Right cardiac atrium (tissue), 5 donors: ENCODE measurements at regions not wholly inside any gene's neighbourhood (a gene's known extent, or its start where the extent isn't known, plus 50 kb on each side); places are given as distances from the start of the nearest gene placed in this dataset.

Experiments
- ATAC-seq, 2 donors: fragments of 200-7000 bp; cut with Tn5 transposase; one replicate each; pipeline versions ENCODE4 v1.8.0 to v1.9.1; 2020; ENCODE audit warnings: moderate library complexity in 2 of 2, mild to moderate bottlenecking in 1 of 2
- DNase-seq, 3 donors: peaks; one replicate each; pipeline ENCODE4 v3.0.0-alpha.2; 2020
- H3K27ac ChIP-seq: one replicate; pipeline ENCODE4 v1.5.1; 2013; ENCODE audit warnings: mild to moderate bottlenecking, low read length, control low read depth, moderate library complexity
- H3K27me3 ChIP-seq: one replicate; pipeline ENCODE4 v1.6.1; 2013; ENCODE audit not compliant: control insufficient read depth, insufficient read depth
- H3K4me1 ChIP-seq: one replicate; pipeline ENCODE4 v1.6.1; 2013; ENCODE audit warnings: low read length; ENCODE audit not compliant: control insufficient read depth, insufficient read depth
- H3K4me3 ChIP-seq: one replicate; pipeline ENCODE4 v1.5.1; 2013; ENCODE audit warnings: low read length, control low read depth
- H3K9me3 ChIP-seq: one replicate; pipeline ENCODE4 v1.6.1; 2013; ENCODE audit warnings: low read length; ENCODE audit not compliant: control insufficient read depth
- WGBS: extraction: QIAGEN DNeasy Blood & Tissue Kit; methylation state at CpG from one replicate; pipeline ENCODE4 v1.1.7; 2013; 5-methylcytosine and 5-hydroxymethylcytosine counted together
- intact Hi-C, 4 donors: fragments of 100-400 bp; cut with DNase I; formaldehyde crosslinking; loops; one replicate each; pipeline versions ENCODE4 v1.11.0 to v1.14.0; 2022 to 2023
- donor health status: healthy with polysubstance abuse.
- donor health status: DM: no; HTN: yes; CAD: no.
- donor health status: DM: no; HTN: no; CAD: no.
- donor health status: DM: no; HTN: yes; CAD: no; lungs with severe emphysema.
- donor health status: DM: yes; HTN: yes; CAD: no.

DNA sequence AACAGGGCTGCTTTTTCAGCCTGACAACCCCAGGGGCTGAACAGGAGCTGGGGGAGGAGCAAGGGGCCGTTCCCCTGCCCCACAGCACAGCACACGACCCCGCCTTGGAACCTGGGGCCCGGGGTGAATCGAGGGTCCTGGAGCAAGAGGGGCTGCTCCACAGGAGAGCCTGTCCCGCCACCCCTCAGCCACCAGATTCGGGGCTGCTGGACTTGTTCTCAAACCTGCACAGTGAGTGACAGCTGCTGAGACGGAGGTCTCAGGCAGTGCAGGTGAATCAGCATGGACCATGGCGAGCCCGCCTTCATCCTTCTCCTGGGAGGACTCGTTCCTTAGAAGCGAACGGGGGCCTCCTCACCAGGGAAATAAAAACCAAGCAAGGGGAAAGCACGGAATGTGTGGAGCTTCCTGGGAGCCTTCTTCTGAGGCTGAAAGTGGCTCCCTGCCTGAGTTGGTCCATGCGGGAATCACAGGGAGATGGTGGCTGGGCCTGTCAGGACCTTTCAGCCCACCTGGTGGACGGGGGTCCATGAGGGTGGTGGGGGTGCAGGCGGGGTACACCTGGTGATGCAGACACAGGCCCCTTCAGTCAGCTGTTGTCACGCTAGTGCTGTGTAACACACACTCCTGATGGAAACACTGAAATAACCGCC is 125.4 kb downstream of the SIK1 start:
- ATAC-seq = no peak
- Histone ChIP-seq H3K9me3 (no peaks in the 10 kb centered on the region), H3K4me1 (no peaks in the 10 kb centered on the region), H3K27ac (no peak overlapping the region), H3K27me3 (no peaks in the 10 kb centered on the region), H3K4me3 (no peak overlapping the region)
- WGBS = 91% methylated on average over 19 of the region's 19 CpGs
- intact Hi-C loops = no loop called here
- DNase-seq = peak; percentile 9 to 54 (median 36)

- no peaks in the 10 kb centered on the region for H3K4me1 ChIP-seq
- H3K9me3 ChIP-seq = no peaks in the 10 kb centered on the region
- H3K27me3 ChIP-seq = no peaks in the 10 kb centered on the region
- peak; percentile 74 to 87 (median 81) for DNase-seq
- H3K4me3 ChIP-seq = no peak overlapping the region
- no peak overlapping the region for H3K27ac ChIP-seq
- WGBS = 71% methylated on average over 42 of the region's 42 CpGs
- ATAC-seq = peak; percentile 50 to 53
- intact Hi-C loops = no loop called here
Measured at GRCh38 chr21:43300496-43301408, 126.2 kb downstream of the SIK1 start.

DNA sequence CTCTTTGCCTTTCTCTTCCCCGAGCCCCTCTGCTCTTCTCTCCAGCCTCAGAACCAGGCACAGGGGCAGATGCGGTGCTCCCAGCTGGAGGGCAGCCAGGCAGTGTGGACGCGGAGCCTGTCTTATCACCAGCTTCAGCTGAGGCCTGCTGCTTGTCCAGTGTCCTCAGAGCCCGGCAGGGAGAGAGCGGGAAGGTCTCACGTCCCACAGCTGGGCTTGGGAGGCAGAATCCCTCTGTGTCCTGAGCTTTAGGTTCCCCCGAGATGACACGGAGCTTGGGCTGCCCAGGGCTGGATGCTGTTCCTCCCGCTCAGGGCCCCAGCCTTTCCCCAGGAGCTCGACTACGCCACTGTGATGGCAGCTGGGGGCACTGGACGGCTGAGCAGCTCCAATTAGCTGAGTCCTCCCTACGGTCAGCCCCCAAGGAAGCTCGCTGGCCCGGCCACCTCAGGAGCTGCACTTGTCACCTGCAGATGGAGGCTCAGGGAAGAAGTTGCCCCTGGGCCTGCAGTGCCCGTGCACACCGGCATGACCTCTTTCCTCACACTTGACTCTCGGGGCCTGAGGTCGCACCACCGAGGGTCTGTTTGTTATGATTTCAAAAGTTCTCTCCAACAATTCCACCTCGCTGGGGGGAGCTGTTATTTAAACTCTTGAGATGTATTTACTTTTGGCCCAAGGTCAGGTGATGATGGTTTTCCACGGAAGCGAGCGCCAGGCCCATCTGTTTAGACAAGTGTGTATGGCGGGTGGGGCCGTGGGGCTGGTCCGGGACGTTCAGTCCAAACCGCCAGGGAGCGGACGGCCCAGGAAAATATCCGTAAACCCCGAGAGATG is 127.3 kb downstream of the SIK1 start:
- 55% methylated on average over 34 of the region's 34 CpGs for WGBS
- H3K9me3 ChIP-seq = peaks cover 2% of the 10 kb centered on the region
- no peaks in the 10 kb centered on the region for H3K27me3 ChIP-seq
- peak; percentile 72 to 86 (median 74) for DNase-seq
- peak; percentile 46 to 78 for ATAC-seq
- H3K4me1 ChIP-seq = no peaks in the 10 kb centered on the region
- H3K27ac ChIP-seq = no peak overlapping the region
- H3K4me3 ChIP-seq = no peak overlapping the region
- intact Hi-C loops = no loop called here

DNA sequence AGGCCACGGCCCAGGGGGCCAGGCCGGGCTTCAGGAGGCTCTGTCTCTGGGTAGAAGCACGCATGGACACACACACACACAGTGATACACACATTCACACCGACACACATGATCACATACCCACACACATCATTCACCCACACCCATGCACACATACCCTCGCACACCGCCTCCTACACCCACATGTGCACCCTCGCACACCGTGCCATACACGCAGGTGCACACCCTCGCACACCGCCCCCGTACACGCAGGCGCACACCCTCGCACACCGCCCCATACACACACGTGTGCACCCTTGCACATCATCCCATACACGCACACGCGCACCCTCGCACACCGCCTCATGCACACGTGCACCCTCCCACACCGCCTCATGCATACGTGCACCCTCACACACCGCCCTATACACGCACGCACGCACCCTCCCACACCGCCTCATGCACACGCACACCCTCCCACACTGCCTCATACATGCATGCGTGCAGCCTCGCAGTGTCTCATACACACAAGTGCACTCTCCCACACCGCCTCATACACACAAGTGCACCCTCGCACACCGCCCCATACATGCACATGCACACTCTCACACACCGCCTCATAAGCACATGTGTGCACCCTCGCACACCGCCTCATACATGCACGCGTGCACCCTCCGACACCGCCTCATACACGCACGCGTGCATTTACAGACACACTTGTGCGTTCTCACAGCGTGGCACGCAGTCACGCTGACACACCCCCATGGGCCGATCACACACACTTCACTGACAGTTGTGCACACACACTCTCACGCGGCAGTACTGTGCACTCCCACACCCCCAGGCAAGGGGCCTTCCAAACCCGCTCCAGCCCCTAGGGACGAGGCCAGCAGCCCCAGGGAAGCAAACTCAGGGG is 128.1 kb downstream of the SIK1 start:
- H3K27ac ChIP-seq = no peak overlapping the region
- DNase-seq = peak; percentile 12 to 50 (median 33)
- no peak for ATAC-seq
- no peak overlapping the region for H3K4me3 ChIP-seq
- H3K9me3 ChIP-seq = peaks cover 2% of the 10 kb centered on the region
- no peaks in the 10 kb centered on the region for H3K4me1 ChIP-seq
- intact Hi-C loops = no loop called here
- no peaks in the 10 kb centered on the region for H3K27me3 ChIP-seq
- 94% methylated on average over 55 of the region's 55 CpGs for WGBS

DNA sequence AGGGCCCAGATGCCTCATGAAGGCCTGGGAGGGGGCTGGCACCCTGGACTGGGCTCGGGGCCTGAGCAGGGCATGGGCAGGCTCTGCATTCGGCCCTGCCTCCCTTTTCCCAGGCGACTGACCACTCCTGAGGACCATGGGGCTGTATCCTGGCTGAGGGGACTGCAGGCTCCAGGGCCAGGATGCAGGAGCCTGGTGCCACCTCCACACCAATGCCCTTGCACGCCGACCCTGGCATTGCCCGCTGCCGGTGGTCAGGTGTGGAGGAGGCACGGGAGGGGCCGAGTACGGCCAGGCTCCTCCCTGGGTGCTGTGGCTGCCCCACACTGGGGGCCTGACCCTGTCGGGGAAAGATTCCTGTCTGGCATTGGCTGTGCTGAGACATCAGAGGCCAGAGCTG is 128.9 kb downstream of the SIK1 start:
- H3K27ac ChIP-seq = no peak overlapping the region
- intact Hi-C loops = no loop called here
- ATAC-seq = no peak
- H3K4me1 ChIP-seq = no peaks in the 10 kb centered on the region
- peaks cover 2% of the 10 kb centered on the region for H3K9me3 ChIP-seq
- H3K27me3 ChIP-seq = no peaks in the 10 kb centered on the region
- 84% methylated on average over 11 of the region's 11 CpGs for WGBS
- H3K4me3 ChIP-seq = no peak overlapping the region
- peak; percentile 5 to 35 (median 26) for DNase-seq

GRCh38 chr21:43297391-43297981 is 128.7 kb downstream of the CRYAA start:
- Histone ChIP-seq H3K4me1 (no peaks in the 10 kb centered on the region), H3K27me3 (no peaks in the 10 kb centered on the region), H3K9me3 (peaks cover 2% of the 10 kb centered on the region), H3K4me3 (no peak overlapping the region), H3K27ac (no peak overlapping the region)
- intact Hi-C loops = no loop called here
- DNase-seq (peak; percentile 11 to 40 (median 30)), ATAC-seq (no peak)
- 91% methylated on average over 18 of the region's 18 CpGs for WGBS

DNA sequence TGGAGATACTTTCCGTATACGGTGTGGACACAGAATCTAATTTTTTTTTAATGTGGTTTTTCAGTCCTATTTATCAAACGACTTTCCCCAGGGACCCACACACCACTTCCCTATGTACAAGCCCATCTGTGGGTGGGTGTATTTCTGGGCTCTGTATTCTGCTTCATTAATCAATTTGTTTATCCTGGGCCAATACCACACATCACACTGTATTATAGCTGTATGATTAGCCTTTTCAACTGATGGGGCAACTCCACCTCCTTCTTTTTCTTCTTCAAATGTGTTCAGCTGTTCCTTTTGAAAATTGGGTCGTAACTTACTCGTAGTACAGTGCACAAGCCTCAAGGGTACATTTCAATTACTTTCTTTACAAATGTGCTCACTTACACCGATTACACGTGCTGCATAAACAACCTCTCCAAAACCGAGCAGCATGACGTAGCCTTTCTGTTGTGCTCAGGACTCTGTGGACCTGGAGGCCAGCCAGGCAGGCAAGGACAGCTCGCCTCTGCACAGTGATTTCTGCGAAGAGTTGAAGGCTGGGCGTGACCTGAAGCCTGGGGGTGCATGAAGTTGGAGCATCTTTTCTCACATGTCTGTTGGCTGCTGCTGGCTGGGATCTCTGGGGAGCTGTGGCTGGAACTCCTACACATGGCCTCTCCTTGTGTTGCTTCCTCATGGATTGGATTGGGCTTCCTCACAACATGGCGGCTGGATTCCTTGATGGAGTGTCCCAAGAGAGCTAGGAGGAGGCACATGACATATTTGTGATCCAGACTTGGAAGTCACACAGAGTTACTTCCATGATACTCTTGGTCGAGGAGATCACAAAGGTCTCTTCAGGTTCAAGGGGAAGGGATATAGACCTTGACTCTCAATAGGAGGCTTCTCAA is 126.5 kb downstream of the CRYAA start:
- H3K4me3 ChIP-seq = no peak overlapping the region
- DNase-seq = peak; percentile 6 to 48 (median 7)
- no peaks in the 10 kb centered on the region for H3K27me3 ChIP-seq
- H3K27ac ChIP-seq = no peak overlapping the region
- H3K4me1 ChIP-seq = no peaks in the 10 kb centered on the region
- ATAC-seq = no peak
- H3K9me3 ChIP-seq = peaks cover 2% of the 10 kb centered on the region
- intact Hi-C loops = no loop called here
- WGBS = 79% methylated on average over 14 of the region's 14 CpGs

DNA sequence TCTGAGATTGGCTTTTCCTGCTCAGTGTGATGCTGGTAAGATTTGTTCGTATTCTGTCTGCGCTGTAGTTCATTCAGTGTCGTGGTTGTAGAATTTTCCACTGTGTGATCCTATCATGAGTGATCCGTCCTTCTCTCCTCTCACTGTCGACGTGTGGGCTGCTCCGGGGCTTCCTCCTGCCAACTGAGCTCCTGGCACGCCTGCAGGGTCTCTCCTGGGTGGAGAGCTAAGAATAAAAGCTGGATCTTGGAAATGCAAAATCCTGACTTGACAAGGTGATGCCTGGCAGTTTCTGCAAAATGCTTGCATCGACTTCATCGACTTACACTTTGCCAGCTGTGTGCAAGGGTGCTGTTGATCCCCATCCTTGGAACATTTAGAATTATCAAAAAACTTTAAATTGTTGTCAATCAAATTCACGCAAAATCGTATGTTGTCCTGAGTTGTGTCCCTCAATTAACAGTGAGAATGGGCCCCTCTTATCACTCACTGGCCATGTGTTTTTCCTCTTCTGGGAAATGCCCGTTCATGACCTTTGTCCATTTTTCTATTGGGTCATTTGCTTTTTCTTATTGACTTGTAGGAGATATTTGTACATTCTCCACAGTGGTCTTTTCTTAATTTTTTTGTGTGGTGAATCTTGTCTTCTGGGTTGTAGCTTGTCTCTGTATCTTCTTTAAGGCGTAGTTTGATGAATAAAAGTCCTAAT is 125.5 kb downstream of the CRYAA start:
- no peaks in the 10 kb centered on the region for H3K4me1 ChIP-seq
- intact Hi-C loops = no loop called here
- no peak overlapping the region for H3K4me3 ChIP-seq
- H3K27me3 ChIP-seq = no peaks in the 10 kb centered on the region
- H3K9me3 ChIP-seq = peaks cover 2% of the 10 kb centered on the region
- WGBS = 39% methylated on average over 14 of the region's 14 CpGs
- peak; percentile 18 to 74 (median 72) for DNase-seq
- H3K27ac ChIP-seq = no peak overlapping the region
- peak; percentile 68 to 82 for ATAC-seq

DNA sequence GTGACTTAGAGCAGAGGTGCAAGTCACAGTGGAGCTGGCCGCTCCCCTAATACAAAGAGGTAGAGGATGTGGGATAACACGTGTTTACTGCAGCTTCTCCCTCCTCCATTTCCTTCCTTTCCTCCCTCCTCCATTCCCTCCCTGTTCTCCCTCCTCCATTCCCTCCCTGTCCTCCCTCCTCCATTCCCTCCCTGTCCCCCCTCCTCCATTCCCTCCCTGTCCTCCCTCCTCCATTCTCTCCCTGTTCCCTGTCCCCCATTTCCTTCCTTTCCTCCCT is 124.0 kb downstream of the CRYAA start:
- Histone ChIP-seq H3K27ac (no peak overlapping the region), H3K4me3 (no peak overlapping the region), H3K4me1 (no peaks in the 10 kb centered on the region), H3K9me3 (peaks cover 2% of the 10 kb centered on the region), H3K27me3 (no peaks in the 10 kb centered on the region)
- 69% methylated on average over 2 of the region's 2 CpGs for WGBS
- intact Hi-C loops = no loop called here
- no peak for ATAC-seq
- DNase-seq = no peak
